GM12878 (cell line): ENCODE measurements at regions not wholly inside any gene's neighbourhood (a gene's known extent, or its start where the extent isn't known, plus 50 kb on each side); places are given as distances from the start of the nearest gene placed in this dataset.

ENCODE experiments used
- CTCF ChIP-seq, 3 experiments: IDR thresholded peaks in 2 of 3; conservative IDR thresholded peaks in 1 of 3; 2 replicates each; pipeline ENCODE4 v1.5.1; 2011; ENCODE audit warnings: low read depth in 3 of 3, low read length in 3 of 3, mild to moderate bottlenecking in 3 of 3, control low read depth in 2 of 3, moderate library complexity in 2 of 3, inconsistent platforms in 1 of 3, mixed read lengths in 1 of 3; ENCODE audit not compliant: control insufficient read depth in 2 of 3, insufficient read depth in 1 of 3; ENCODE audit errors: extremely low read depth in 1 of 3
- GABPA ChIP-seq: IDR thresholded peaks from 2 replicates; pipeline ENCODE4 v1.6.1; 2014; ENCODE audit warnings: antibody characterized with exemption, low read depth, mild to moderate bottlenecking, inconsistent platforms
- MYC ChIP-seq: IDR thresholded peaks from 2 replicates; pipeline ENCODE4 v1.6.1; 2011; ENCODE audit warnings: mild to moderate bottlenecking, low read length, moderate library complexity, inconsistent platforms; ENCODE audit not compliant: insufficient read depth, insufficient replicate concordance, insufficient read length, severe bottlenecking
- PBX3 ChIP-seq: IDR thresholded peaks from 2 replicates; pipeline ENCODE4 v1.6.1; 2011; ENCODE audit warnings: mild to moderate bottlenecking, low read depth, low read length, moderate library complexity; ENCODE audit not compliant: insufficient replicate concordance
- PKNOX1 ChIP-seq: fragments of 450-650 bp; IDR thresholded peaks from 2 replicates; pipeline ENCODE4 v1.6.1; 2016; ENCODE audit warnings: mild to moderate bottlenecking
- POLR2A ChIP-seq: IDR thresholded peaks from 2 replicates; pipeline ENCODE4 v1.6.1; 2011; ENCODE audit warnings: low read depth, mild to moderate bottlenecking, low read length
- POLR2AphosphoS5 ChIP-seq: IDR thresholded peaks from 2 replicates; pipeline ENCODE4 v1.6.1; 2011; ENCODE audit warnings: mild to moderate bottlenecking, low read length, inconsistent platforms
- SMC3 ChIP-seq: IDR thresholded peaks from 2 replicates; pipeline ENCODE4 v1.6.1; 2011; ENCODE audit warnings: low read length, improper control_type of control experiment, borderline replicate concordance

GRCh38 chr16:17017442-17017841 is 453.3 kb downstream of the XYLT1 start:
- no peak for TF ChIP-seq CTCF (IDR thresholded peaks at IDR 0.05 in 2 of 3, conservative IDR thresholded peaks at IDR 0.05 in 1 of 3; ENCODE audit: control insufficient read depth in 2 of 3, extremely low read depth in 1 of 3, insufficient read depth in 1 of 3, low read depth in 3 of 3, low read length in 3 of 3)
- no peak for TF ChIP-seq PKNOX1
- TF ChIP-seq PBX3, result no peak
- no peak for TF ChIP-seq POLR2AphosphoS5
- TF ChIP-seq POLR2A, result no peak
- TF ChIP-seq GABPA, result no peak
- no peak for TF ChIP-seq MYC
- TF ChIP-seq SMC3, result no peak
